NCI-H128 (cell line): ENCODE measurements at regions not wholly inside any gene's neighbourhood (a gene's known extent, or its start where the extent isn't known, plus 50 kb on each side); places are given as distances from the start of the nearest gene placed in this dataset.

Source experiments
- DNase-seq: peaks from one replicate; lab custom pipeline; 2025; ENCODE audit not compliant: unreplicated experiment; lab: John Stamatoyannopoulos, UW

DNA sequence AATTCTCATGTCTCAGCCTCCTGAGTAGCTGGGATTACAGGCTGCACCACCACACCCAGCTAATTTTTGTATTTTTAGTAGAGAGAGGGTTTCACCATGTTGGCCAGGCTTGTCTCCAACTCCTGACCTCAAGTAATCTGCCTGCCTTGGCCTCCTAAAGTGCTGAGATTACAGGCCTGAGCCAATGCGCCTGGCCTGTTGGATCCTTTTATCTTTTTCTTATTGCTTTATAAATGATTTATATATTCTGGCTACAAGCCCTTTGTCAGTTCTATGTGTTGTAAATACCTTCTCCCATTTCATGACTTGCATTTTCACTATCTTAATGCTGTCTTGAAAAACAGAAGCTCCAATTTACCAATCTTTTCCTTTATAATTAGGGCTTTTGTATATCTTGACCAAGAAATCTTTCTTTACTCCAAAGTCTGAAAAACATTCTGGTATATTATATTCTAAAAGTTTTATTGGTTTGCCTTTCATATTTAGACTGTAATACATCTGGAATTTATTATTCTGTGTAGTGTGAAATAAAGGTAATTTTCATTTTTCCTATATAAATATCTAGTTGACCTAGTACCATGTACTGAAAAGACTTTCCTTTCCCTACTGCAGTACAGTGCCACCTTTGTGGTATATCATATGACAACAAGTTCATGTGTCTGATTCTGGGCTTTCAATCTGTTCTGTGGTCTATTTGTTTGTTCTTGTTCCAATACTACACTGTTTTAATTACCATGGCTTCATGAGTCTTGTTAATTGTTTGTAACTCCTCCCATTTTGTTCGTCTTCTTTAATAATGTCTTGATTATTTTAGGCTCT, 52.9 kb upstream of the RNU6-1 start:
- no peak for DNase-seq

DNA sequence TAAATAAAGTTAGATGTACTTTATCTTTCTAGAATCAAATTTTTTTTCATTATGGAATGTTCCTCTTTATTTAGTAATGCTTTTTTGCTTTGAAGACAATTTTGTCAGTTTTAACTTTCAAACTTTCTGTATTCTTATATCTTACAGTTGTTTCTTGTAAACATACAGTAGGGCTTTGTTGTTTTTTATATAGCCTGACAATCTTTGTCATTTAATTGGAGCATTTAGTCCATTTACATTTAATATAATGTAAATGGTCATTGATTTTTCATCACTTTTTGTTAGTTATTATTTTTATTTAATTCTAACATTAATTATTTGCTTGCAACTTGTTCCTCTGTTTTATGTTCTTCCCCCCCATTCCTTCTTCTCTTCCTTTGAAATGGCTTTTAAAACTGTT, 55.4 kb upstream of the RNU6-1 start:
- no peak for DNase-seq

DNA sequence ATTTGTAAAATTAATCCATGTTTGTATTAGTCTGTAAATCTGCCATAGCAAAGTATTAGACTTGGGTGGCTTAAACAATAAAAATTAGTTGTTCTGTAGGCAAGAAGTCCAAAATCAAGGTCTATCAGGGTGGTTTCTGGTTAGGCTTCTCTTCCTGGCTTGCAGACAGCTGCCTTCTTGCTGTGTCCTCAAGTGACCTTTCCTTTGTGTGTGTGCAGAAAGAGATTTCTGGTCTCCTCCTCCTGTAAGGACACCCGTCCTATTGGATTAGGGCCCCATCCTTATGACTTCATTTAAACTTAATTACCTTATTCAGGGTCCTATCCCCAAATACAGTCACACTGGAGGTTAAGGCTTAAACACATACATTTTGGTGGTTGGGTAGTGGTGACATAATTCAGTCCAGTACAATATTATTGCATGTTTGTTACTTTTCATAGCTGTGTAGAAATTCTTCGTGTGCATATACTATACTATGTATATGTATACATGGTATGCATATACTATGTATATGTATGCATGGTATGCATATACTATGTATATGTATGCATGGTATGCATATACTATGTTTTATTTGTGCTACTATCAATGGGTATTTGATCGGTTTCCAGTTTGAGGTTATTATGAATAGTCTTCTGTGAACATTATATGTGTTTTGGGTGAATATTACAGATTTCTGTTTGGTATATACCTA, 57.9 kb upstream of the RNU6-1 start:
- no peak for DNase-seq

DNA sequence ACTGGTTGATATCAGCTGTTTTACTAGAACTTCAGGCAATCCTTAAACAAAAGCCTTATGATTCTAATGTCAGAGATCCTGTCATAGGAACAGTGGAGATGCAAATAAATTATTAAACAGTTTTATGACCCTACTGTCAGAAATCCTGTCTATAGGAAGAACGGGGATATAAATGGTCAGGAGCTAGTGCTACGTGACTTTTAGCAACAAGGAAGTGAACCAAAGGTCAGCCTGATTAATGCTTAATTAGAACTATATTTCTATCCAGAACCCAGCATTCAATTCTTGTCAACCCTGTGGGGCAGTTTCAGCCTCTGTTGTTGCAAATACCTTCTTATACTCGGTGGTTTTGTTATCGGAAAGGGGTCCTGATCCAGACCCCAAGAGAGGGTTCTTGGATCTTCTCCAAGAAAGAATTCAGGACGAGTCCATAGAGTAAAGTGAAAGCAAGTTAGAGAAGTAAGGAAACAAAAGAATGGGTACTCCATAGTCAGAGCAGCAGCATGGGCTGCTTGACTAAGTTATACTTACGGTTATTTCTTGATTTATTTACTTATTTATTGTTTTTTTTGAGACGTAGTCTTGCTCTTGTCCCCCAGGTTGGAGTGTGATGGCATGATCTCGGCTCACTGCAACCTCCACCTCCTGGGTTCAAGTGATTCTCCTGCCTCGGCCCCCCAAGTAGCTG, 59.9 kb upstream of the RNU6-1 start:
- no peak for DNase-seq

DNA sequence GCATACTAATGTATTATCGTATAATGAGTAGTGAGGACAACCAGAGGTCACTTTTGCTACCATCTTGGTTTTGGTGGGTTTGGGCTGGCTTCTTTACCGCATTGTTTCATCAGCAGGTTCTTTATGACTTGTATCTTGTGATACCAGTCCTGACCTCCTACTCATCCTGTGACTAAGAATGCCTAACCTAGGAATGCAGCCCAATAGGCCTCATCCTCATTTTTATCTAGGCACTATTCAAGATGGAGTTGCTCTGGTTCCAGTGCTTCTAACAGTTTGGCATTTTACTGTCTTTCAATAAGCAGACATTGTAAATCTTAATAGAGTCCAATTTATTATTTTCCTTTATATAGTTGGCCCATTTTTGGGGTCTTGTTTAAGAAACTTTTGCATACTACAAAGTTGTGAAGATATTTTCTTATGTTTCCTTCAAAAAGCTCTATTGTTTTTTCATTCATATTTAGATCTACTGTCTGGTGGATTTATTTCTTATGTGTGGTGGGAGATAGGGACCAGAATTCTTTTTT, 60.8 kb upstream of the RNU6-1 start:
- DNase-seq = no peak

DNA sequence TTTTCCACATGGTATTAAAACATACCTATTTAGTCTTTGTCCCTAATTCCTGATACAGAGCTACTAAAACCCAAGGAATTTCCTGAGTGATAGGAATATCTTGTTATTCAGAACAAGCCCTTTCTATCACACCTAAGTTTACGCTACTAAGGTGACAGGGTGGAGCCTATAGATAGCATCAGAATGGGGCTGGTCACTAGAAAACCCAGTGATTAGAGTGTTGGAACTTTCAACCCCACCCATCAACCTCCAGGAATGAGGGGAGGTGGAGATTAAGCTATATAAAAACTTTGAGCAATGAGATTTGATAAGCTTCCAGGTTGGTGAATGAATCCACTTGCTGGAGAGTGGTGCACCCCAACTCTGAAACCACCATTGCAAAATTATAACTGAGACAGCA, 62.1 kb upstream of the RNU6-1 start:
- no peak for DNase-seq

DNA sequence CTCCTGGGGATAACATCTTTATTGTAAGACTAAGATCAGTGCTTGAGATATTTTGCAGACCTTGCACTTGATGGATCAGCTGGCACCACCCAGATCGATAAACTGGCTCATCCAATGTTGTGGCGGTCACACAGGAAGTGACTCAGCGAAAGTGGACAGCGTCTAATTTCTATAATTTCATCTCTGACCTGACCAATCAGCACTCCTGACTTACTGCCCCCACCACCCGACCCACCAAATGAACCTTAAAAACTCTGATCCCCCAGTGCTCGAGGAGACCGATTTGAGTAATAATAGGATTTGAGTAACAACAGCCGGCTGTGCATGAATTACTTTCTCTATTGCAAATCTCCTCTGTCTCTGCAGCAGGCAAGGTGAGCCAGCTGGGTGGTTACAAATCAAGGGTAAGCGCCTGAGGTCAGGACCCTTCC, 62.7 kb upstream of the RNU6-1 start:
- DNase-seq = no peak

DNA sequence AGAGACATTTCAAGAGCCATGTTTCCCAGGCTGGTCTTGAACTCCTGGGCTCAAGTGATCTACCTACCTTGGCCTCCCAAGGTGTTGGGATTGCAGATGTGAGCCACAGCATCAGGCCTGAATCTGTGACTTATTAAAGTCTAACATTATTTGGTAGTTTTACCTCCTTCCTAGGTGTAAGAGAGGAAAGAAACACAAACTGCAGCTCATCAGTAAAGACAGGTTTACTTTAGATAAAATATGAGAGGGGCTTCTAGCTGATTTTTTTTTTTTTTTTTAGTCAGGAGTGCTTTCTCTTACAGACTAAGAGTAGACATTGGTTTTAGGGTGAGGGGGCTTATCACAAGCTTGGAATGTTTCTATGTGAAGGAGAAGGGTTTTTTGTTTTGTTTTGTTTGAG, 63.9 kb upstream of the RNU6-1 start:
- DNase-seq = no peak

DNA sequence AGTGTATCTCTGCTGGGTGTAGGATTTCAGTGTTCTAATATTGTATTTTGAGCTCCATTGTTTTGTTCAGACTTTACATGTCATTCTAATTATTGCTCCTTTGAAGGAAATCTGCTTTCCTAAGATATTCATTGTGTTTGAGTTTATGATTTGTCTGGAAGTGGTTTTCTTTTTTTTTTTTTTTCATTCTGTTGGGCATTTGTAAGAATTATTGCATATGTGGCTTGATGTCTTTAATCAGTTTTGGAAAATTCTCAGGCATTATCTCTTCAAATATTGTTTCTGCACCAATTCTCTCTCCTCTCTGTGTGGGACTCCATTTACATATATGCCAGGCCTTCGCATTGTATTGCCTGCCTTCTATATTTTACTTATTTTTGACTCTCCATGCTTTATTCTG, 65.8 kb upstream of the RNU6-1 start:
- DNase-seq = no peak

DNA sequence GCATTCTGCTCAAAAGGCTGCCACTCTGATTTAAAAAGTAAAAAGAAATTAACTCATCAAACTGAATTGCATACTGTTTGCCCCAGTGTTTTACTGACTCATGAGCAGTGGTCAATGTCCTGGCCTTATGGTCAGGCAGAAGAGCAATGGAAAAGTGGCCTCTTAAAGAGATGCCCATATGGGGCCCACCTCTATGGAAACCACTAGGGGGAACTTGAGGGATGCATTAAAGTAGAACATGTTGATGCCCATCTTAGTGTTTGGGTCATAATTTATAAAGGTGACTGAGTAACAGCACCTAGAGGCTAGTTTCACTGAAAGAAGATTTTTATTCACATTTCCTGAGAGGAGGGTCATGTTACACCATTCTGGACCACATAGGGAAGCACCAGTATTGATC, 66.5 kb upstream of the RNU6-1 start:
- no peak for DNase-seq

DNA sequence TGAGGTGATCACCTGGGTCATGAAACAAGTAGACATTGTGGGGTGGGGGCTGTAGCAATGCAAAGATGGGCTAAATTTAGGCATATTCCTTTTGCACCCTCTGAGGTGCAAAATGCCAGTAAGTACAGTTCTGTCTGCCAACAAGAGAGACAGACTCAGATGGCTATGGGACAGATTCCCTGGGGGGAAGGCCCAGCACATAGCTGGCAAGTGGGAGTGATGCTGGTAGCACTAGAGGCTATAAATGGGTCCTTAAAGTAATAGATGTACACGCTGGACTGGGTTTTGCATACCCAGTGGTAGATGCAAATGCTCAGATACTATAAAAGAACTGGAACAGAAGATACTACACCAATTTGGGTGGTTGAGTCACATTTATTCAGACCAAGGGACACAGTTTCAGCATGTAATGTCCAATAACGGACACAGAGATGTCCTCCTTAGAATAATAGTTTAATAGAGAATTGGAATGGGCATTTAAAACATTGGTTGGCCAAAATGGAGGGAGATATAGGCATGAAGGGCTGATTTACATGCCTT, 67.4 kb upstream of the RNU6-1 start:
- no peak for DNase-seq

DNA sequence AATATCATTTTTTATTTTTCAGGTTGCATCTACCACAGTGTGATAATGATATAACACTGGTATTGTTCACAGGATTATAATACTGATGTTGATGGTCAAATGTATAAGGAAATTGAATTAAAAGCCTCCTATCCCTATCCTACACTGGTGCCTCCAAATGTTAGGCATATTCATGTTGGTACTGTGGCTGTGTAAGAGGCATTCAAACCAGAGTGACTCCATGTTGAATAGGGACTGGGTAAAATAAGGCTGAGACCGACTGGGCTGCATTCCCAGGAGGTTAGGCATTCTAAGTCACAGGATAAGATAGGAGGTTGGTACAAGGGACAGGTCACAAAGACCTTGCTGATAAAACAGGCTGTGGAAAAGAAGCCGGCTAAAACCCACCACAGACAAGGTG, 68.9 kb upstream of the RNU6-1 start:
- no peak for DNase-seq

DNA sequence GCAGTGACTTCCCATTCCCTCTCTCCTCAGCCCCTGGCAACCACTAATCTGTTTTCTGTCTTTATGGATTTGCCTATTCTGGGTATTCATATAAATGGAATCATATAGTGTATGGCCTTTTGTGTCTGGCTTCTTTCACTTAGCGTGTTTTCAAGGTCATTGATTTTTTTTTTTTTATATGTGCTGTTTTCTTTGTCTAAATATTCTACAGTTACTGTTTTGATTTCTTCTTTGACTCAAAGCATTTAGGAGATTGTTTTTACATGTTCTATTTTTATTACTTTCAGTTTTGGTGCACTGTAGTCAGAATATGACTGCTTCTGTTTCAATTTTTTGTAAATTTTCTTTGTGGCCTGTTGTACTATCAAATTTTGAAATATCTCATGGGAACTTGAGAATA, 71.9 kb upstream of the RNU6-1 start:
- no peak for DNase-seq

DNA sequence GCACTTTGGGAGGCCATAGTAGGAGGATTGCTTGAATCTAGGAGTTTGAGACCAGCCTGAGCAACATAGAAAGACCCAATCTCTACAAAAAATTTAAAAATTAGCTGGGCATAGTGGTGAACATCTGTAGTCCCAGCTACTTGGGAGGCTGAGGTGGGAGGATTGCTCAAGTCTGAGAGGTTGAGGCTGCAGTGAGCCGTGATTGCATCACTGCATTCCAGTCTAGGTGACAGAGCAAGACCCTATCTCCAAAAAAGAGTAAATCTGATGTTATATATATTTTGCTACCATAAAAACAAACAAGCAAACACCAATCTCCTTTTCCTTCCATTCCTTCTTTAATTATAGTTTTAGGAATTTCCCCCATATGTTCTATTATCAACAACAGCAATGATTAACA, 74.2 kb upstream of the RNU6-1 start:
- DNase-seq = no peak

DNA sequence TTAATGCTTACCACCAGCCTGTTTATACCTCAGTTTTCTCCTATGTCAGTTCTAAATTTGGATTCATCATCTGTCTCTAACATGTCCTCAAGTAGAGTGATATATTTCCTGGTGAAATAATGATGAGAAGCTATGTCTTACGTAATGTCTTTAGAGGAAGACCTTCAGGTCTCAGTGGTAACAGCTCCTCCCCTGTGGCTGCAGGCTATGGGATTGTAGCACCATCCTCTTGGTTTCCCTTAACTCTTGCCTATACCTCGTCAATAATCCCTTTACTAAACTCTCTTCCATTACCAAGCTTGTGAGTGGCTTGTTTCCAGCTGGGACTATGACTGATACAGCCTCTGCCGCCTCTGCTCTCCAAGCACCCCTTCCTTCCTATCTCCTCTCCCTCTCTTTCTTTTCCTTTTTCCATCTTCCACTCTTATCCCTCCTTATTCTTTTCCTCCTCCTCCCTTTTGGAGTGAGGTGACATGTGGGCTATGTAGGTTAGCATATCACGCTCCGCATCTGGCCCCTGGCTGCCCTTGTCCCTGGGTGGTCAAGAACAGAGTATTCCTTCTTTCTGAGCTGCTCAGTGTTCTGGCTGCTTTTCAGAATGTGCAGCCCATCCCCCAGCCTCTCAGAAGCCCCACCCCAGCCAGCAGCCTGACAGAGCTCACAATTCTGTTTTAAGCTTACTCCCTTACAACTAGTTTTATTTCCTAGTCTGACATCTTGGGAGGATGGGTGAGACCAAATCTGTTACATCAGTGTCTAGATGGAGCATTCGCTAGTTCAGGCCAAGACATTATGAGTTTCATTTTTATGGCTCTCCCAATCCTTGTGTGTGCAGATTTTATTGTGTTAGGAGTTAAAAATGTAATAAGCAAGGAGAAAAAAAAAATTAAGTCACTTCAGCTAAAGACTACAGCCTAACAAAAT, 75.0 kb upstream of the RNU6-1 start:
- DNase-seq = no peak

DNA sequence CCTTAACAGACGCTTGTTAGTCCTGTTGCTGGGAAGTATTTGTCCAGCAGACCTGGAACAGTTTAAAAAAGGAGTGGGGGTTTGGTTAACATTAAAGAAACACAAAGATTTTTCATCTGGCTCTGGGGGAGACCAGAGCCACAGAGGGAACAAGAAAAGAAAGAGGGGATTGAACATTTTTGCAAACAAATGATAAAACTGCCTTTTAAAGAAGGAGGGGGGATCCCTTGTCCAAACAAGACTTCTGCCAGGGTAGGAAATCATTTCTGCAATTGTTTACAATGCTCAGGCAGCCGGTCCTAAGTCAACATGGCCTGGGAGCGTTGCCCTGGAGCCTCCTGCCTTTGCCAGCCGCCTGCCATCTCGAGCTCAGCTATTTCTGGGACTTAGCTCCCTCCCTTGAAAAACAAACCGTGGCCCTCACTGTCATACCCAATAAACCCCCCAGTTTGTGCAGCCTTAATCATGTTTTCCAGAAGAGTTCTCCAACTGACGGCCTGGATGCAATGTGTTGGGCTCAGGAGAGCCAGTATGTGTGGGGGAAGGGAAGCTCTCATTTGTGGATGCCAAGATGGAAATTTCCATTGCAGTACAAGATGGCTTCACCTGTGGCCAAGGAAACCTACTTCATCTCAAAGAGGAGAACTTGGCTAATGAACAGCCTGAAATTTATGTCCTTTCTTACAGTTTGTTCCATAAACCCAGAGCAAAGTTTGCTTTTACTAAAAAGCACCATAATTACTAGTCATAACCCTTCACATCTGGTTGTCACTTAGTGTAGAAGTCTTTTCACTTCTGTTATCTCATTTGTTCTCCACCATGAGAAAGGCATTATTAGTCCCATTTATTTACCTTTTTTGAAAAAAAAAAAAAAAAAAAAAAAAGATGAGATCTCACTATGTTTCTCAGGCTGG, 75.9 kb upstream of the RNU6-1 start:
- DNase-seq = no peak

DNA sequence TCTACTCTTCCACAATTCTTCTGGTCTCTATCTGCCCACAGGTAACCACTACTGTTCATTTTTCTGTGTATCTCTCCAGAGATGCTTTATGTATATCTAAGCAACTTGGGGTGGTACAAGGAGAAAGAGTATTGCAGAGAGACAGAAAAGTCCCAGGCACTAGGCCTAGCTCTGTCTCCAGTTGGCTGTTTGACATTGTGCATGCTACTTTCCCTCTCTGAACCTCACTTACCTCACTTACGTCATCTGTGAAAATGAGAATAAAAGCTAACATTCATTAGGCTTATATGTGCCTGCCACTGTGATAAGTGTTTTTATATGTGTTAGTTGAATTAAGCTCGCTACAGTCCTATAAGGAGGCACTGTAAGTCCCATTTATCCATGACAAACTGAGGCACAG, 76.7 kb upstream of the RNU6-1 start:
- DNase-seq = no peak

DNA sequence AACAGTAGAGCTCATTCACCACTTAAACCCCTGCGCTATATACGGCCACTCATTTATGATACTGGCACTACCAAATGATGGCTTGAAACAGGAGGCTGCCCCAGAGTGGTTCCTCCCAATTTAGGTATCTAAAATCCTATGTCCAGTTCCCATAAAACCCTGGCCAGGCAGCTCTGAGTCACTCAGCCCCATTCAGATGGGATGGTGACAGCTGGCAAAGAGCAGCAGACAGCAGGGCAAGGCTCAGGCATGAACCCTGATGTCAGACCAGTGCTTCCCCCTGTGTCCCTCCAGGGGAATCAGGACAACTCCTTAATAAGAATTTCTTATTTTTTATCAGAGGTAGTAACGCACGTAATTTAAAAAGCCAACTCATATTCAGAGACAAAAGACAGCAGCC, 77.2 kb upstream of the RNU6-1 start:
- no peak for DNase-seq

DNA sequence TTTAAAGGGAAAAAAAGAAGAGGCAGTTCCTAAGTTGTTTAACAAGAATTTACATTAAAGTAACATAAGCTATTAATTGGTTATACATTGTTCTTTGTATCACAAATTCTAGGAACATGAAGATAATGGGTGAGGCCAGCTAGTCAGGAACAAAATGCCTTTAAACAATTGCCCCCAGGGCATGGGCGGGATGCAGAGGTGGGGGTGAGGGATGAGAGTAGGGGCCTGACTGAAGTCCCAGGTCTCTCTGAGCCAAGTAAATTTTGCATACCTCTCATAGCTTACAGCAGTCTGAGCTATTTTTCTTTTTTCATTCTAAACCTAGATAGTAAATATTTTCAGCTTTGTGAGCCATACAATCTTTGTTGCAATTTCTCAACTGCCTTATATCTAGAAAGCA, 77.8 kb upstream of the RNU6-1 start:
- no peak for DNase-seq
